ENCODE measurements at regions not wholly inside any gene's neighbourhood (a gene's known extent, or its start where the extent isn't known, plus 50 kb on each side); places are given as distances from the start of the nearest gene placed in this dataset.

DNA sequence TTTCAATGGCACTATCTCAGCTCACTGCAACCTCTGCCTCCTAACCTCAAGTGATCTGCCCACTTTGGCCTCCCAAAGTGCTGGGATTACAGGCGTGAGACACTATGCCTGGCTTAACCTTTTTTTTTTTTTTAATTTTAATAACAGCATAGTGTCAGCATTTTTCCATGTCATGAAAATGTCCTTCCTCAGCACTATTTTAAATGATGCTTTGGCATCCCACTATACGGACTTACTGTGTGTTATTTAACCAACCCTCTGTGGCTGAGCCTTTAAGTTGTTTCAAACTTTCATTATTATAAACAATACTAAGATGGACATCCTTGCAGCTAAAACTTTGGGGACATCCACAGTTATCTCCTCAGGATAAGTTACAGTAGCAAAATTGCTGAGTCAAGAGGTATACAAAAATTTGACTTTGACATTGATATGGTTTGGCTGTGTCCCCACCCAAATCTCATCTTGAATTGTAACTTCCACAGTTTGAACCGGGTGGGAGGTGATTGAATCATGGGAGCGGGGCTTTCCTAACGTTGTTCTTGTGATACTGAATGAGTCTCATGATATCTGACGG, 123.8 kb upstream of the JARID2 start:
- TF ChIP-seq GATA2 (IDR thresholded peaks at IDR 0.05; ENCODE audit: low read depth, low read length) (no peak), GATA3 (IDR thresholded peaks at IDR 0.05; ENCODE audit: low read depth, low read length) (no peak)
